Endothelial cell of umbilical vein (primary cell): ENCODE measurements at regions not wholly inside any gene's neighbourhood (a gene's known extent, or its start where the extent isn't known, plus 50 kb on each side); places are given as distances from the start of the nearest gene placed in this dataset.

Experiments used
- BruUV-seq: library from RNA; stranded (reverse); fragments of 400-500 nt; replicated peaks from 2 replicates; lab custom pipeline; 2021; lab: Mats Ljungman, UMichigan
- CTCF ChIA-PET: fragments of 300-600, 350-600 bp; sonication (Branson Sonifier 250); formaldehyde crosslinking; loops from one replicate; lab custom pipeline; 2021; ENCODE audit warnings: antibody characterized with exemption, inconsistent platforms; lab: Charles Lee
- POLR2A ChIA-PET: fragments of 300-600, 350-600 bp; sonication (Branson Sonifier 250); formaldehyde crosslinking; loops from one replicate; lab custom pipeline; 2021; ENCODE audit warnings: antibody characterized with exemption, inconsistent platforms; lab: Charles Lee
- DNase-seq: peaks from one replicate; pipeline ENCODE4 v3.0.0-alpha.2; 2011; ENCODE audit warnings: low read depth, low spot score
- FAIRE-seq: peaks from 2 replicates; lab custom pipeline; 2011; peaks lifted over from hg19 to GRCh38; lab: Jason Lieb, UNC
- H2AFZ ChIP-seq: 2 replicates; pipeline ENCODE4 v1.6.0; 2012; ENCODE audit warnings: low read depth, low read length, control low read depth, inconsistent platforms
- H3K27ac ChIP-seq: 2 replicates; pipeline ENCODE4 v1.5.1; 2011; ENCODE audit warnings: low read depth, mild to moderate bottlenecking, control low read depth, low read length, moderate library complexity; ENCODE audit not compliant: insufficient read depth
- H3K27me3 ChIP-seq, 2 experiments: 2 replicates each; pipeline versions ENCODE4 v1.6.0 to v1.6.1; 2011; ENCODE audit warnings: low read length in 2 of 2, mixed read lengths in 1 of 2; ENCODE audit not compliant: control insufficient read depth in 2 of 2, insufficient read depth in 2 of 2
- H3K36me3 ChIP-seq, 2 experiments: 2 replicates in 1 of 2; 3 replicates in 1 of 2; pipeline ENCODE4 v1.5.1; 2011; ENCODE audit warnings: low read length in 2 of 2, mild to moderate bottlenecking in 1 of 2, moderate library complexity in 1 of 2; ENCODE audit not compliant: control insufficient read depth in 2 of 2, insufficient read depth in 2 of 2; ENCODE audit errors: extremely low read depth in 1 of 2
- H3K4me1 ChIP-seq: 3 replicates; pipeline ENCODE4 v1.5.1; 2011; ENCODE audit warnings: mild to moderate bottlenecking, low read length; ENCODE audit not compliant: control insufficient read depth, insufficient read depth; ENCODE audit errors: extremely low read depth
- H3K4me2 ChIP-seq: 2 replicates; pipeline ENCODE4 v1.6.1; 2011; ENCODE audit warnings: low read length, control low read depth, mixed read lengths; ENCODE audit not compliant: insufficient read depth
- H3K4me3 ChIP-seq, 3 experiments: fragments of 200-600 bp in 1 of 3; sonication (generic), shearing (Covaris generic) in 1 of 3; replicated peaks in 1 of 3; 2 replicates each; pipeline ENCODE4 v1.5.1; 2011 to 2016; ENCODE audit warnings: control low read depth in 3 of 3, low read length in 3 of 3, mild to moderate bottlenecking in 2 of 3, inconsistent platforms in 1 of 3, low read depth in 1 of 3, moderate library complexity in 1 of 3; ENCODE audit not compliant: insufficient read depth in 1 of 3
- H3K79me2 ChIP-seq: 2 replicates; pipeline ENCODE4 v1.6.0; 2012; ENCODE audit warnings: low read length, inconsistent platforms; ENCODE audit not compliant: control insufficient read depth, insufficient read depth
- H3K9ac ChIP-seq: replicated peaks from 2 replicates; pipeline ENCODE3; 2011; ENCODE audit warnings: low read length, control low read depth; ENCODE audit not compliant: insufficient read depth; ENCODE audit errors: extremely low read depth
- H3K9me1 ChIP-seq: replicated peaks from 3 replicates; pipeline ENCODE4 v1.6.0; 2011; ENCODE audit warnings: mild to moderate bottlenecking, low read length; ENCODE audit not compliant: control insufficient read depth, insufficient read depth; ENCODE audit errors: extremely low read depth
- H3K9me3 ChIP-seq: replicated peaks from 2 replicates; pipeline ENCODE4 v1.5.1; 2012; ENCODE audit warnings: low read length, inconsistent platforms; ENCODE audit not compliant: control insufficient read depth, insufficient read depth
- H4K20me1 ChIP-seq: replicated peaks from 2 replicates; pipeline ENCODE3; 2011; ENCODE audit warnings: mild to moderate bottlenecking, low read length; ENCODE audit not compliant: control insufficient read depth, insufficient read depth; ENCODE audit errors: extremely low read depth
- CTCF ChIP-seq, 2 donors: IDR thresholded peaks; 1 replicate in 1 of 2; 2 replicates in 1 of 2; pipeline ENCODE4 v1.5.1; 2011; ENCODE audit warnings: low read length in 2 of 2, mild to moderate bottlenecking in 2 of 2, moderate library complexity in 2 of 2, control low read depth in 1 of 2, inconsistent platforms in 1 of 2, low read depth in 1 of 2; ENCODE audit not compliant: insufficient read depth in 1 of 2; ENCODE audit errors: extremely low read depth in 1 of 2
- EZH2 ChIP-seq: IDR thresholded peaks from 2 replicates; pipeline ENCODE4 v1.6.1; 2012; ENCODE audit warnings: borderline replicate concordance, low read depth, mild to moderate bottlenecking, moderate library complexity, low read length, inconsistent platforms; ENCODE audit not compliant: severe bottlenecking
- FOS ChIP-seq: IDR thresholded peaks from 2 replicates; pipeline ENCODE4 v1.6.1; 2011; ENCODE audit warnings: mild to moderate bottlenecking, low read length, moderate library complexity, borderline replicate concordance; ENCODE audit not compliant: insufficient read depth
- GATA2 ChIP-seq: IDR thresholded peaks from 2 replicates; pipeline ENCODE4 v1.7.0; 2011; ENCODE audit warnings: low read depth, mild to moderate bottlenecking, moderate library complexity, mixed read lengths, low read length; ENCODE audit not compliant: insufficient read length, insufficient read depth
- JUN ChIP-seq: IDR thresholded peaks from 2 replicates; pipeline ENCODE4 v1.6.1; 2011; ENCODE audit warnings: borderline replicate concordance, low read depth; ENCODE audit not compliant: insufficient read length, insufficient read depth
- MAX ChIP-seq: IDR thresholded peaks from 2 replicates; pipeline ENCODE4 v1.6.1; 2011; ENCODE audit not compliant: insufficient read depth, insufficient read length
- MYC ChIP-seq: IDR thresholded peaks from one replicate; pipeline ENCODE4 v1.6.1; 2011; ENCODE audit warnings: mild to moderate bottlenecking, low read depth, low read length
- POLR2A ChIP-seq: IDR thresholded peaks from 2 replicates; pipeline ENCODE4 v1.6.1; 2012; ENCODE audit warnings: low read depth, mild to moderate bottlenecking, control low read depth, low read length
- POLR2AphosphoS5 ChIP-seq: IDR thresholded peaks from 2 replicates; pipeline ENCODE4 v1.6.1; 2012; ENCODE audit warnings: low read depth, mild to moderate bottlenecking, control low read depth, low read length, moderate library complexity; ENCODE audit not compliant: insufficient read depth
- dilution Hi-C: fragments of 300-500 bp; cut with MboI; formaldehyde crosslinking; loops from one replicate; pipeline ENCODE4 v1.15.0; 2019; ENCODE audit warnings: low sequenced_read_pairs; ENCODE audit not compliant: extremely low pct_ligation_motif_present
- intact Hi-C: fragments of 100-400 bp; cut with micrococcal nuclease; formaldehyde crosslinking; loops from one replicate; pipeline ENCODE4 v1.10.0; 2022

GRCh38 chr13:73603646-73604045 lies 530.6 kb downstream of the KLF12 start:
- no peak overlapping the region for H3K4me2 ChIP-seq
- no peaks in the 10 kb centered on the region for H3K27me3 ChIP-seq
- H4K20me1 ChIP-seq: no peaks in the 10 kb centered on the region
- H2AFZ ChIP-seq: no peak overlapping the region
- H3K9me1 ChIP-seq: no peaks in the 10 kb centered on the region
- CTCF ChIA-PET: no interaction called here
- no peaks in the 10 kb centered on the region for H3K4me1 ChIP-seq
- H3K79me2 ChIP-seq: no peaks in the 10 kb centered on the region
- H3K27ac ChIP-seq: no peak overlapping the region
- H3K9me3 ChIP-seq: no peaks in the 10 kb centered on the region
- dilution Hi-C loops: no loop called here
- intact Hi-C loops: no loop called here
- H3K4me3 ChIP-seq: no peak overlapping the region
- BruUV-seq: no TSS peak
- TF ChIP-seq GATA2 (no peak), EZH2 (no peak), CTCF (IDR thresholded peaks at IDR 0.05; ENCODE audit: extremely low read depth in 1 of 2, insufficient read depth in 1 of 2, low read depth in 1 of 2, low read length in 2 of 2) (no peak), POLR2A (no peak), FOS (no peak), JUN (no peak), MYC (no peak), MAX (no peak), POLR2AphosphoS5 (no peak)
- POLR2A ChIA-PET: no interaction called here
- no peak for DNase-seq
- no peaks in the 10 kb centered on the region for H3K36me3 ChIP-seq
- no peak for FAIRE-seq
- H3K9ac ChIP-seq: no peak overlapping the region
